ENCODE measurements at regions not wholly inside any gene's neighbourhood (a gene's known extent, or its start where the extent isn't known, plus 50 kb on each side); places are given as distances from the start of the nearest gene placed in this dataset.

GRCh38 chr14:53375599-53375998 lies 222.5 kb upstream of the DDHD1 start:
- TF ChIP-seq CTCF (conservative IDR thresholded peaks at IDR 0.05) = no peak
- no peak for TF ChIP-seq EZH2 (IDR thresholded peaks at IDR 0.05; ENCODE audit: low read depth)
